Endodermal cell (in vitro differentiated cells): ENCODE measurements at regions not wholly inside any gene's neighbourhood (a gene's known extent, or its start where the extent isn't known, plus 50 kb on each side); places are given as distances from the start of the nearest gene placed in this dataset.

ENCODE experiments used
- DNase-seq: peaks from one replicate; pipeline ENCODE4 v3.0.0-alpha.2; 2017
- H3K27ac ChIP-seq: 2 replicates; pipeline ENCODE4 v1.5.1; 2013; ENCODE audit warnings: mild to moderate bottlenecking, low read depth, low read length, moderate library complexity
- H3K27me3 ChIP-seq: 2 replicates; pipeline ENCODE4 v1.6.1; 2013; ENCODE audit warnings: mild to moderate bottlenecking, low read length, moderate library complexity; ENCODE audit not compliant: insufficient read depth, control insufficient read depth, poor library complexity, severe bottlenecking
- H3K36me3 ChIP-seq: 2 replicates; pipeline ENCODE4 v1.7.0; 2013; ENCODE audit warnings: mild to moderate bottlenecking, low read length, moderate library complexity; ENCODE audit not compliant: control insufficient read depth, insufficient read depth
- H3K4me1 ChIP-seq: one replicate; pipeline ENCODE4 v1.7.0; 2013; ENCODE audit warnings: low read length; ENCODE audit not compliant: control insufficient read depth, insufficient read depth
- H3K4me3 ChIP-seq: 2 replicates; pipeline ENCODE4 v1.5.1; 2013; ENCODE audit warnings: mild to moderate bottlenecking, low read length, moderate library complexity
- H3K9ac ChIP-seq: 2 replicates; pipeline ENCODE4 v1.6.1; 2013; ENCODE audit warnings: mild to moderate bottlenecking, low read length, moderate library complexity; ENCODE audit not compliant: poor library complexity, severe bottlenecking; ENCODE audit errors: extremely low read depth
- H3K9me3 ChIP-seq: 2 replicates; pipeline ENCODE4 v1.6.1; 2013; ENCODE audit warnings: mild to moderate bottlenecking, low read length, moderate library complexity; ENCODE audit not compliant: control insufficient read depth
- H3K27ac Mint-ChIP-seq: 2 replicates; pipeline ENCODE4 v1.8.0; 2020; ENCODE audit warnings: mixed read lengths
- H3K27me3 Mint-ChIP-seq: 2 replicates; pipeline ENCODE4 v1.8.0; 2021; ENCODE audit warnings: mild to moderate bottlenecking, mixed read lengths; ENCODE audit not compliant: insufficient read depth
- H3K36me3 Mint-ChIP-seq: 2 replicates; pipeline ENCODE4 v1.8.0; 2020; ENCODE audit warnings: low read depth, mixed read lengths
- H3K4me1 Mint-ChIP-seq: 2 replicates; pipeline ENCODE4 v1.8.0; 2020; ENCODE audit warnings: mixed read lengths
- H3K4me3 Mint-ChIP-seq: 2 replicates; pipeline ENCODE4 v1.8.0; 2020; ENCODE audit warnings: mild to moderate bottlenecking, moderate library complexity, mixed read lengths
- H3K9me3 Mint-ChIP-seq: 2 replicates; pipeline ENCODE4 v1.8.0; 2020; ENCODE audit warnings: mild to moderate bottlenecking, mixed read lengths
- TF ChIP-seq, protein P1 (sequence below): fragments of 200-600 bp; sonication (generic); conservative IDR thresholded peaks from 2 replicates; pipeline ENCODE4 v1.5.0; 2021; ENCODE audit warnings: antibody characterized with exemption, mild to moderate bottlenecking

- Histone ChIP-seq H3K4me3 (no peak overlapping the region), H3K27me3 (no peaks in the 10 kb centered on the region), H3K9me3 (no peaks in the 10 kb centered on the region), H3K27ac (no peak overlapping the region), H3K4me1 (no peaks in the 10 kb centered on the region), H3K36me3 (no peaks in the 10 kb centered on the region), H3K9ac (no peak overlapping the region)
- no peak overlapping the region for H3K27ac Mint-ChIP-seq
- DNase-seq: no peak
- TF ChIP-seq, protein P1, sequence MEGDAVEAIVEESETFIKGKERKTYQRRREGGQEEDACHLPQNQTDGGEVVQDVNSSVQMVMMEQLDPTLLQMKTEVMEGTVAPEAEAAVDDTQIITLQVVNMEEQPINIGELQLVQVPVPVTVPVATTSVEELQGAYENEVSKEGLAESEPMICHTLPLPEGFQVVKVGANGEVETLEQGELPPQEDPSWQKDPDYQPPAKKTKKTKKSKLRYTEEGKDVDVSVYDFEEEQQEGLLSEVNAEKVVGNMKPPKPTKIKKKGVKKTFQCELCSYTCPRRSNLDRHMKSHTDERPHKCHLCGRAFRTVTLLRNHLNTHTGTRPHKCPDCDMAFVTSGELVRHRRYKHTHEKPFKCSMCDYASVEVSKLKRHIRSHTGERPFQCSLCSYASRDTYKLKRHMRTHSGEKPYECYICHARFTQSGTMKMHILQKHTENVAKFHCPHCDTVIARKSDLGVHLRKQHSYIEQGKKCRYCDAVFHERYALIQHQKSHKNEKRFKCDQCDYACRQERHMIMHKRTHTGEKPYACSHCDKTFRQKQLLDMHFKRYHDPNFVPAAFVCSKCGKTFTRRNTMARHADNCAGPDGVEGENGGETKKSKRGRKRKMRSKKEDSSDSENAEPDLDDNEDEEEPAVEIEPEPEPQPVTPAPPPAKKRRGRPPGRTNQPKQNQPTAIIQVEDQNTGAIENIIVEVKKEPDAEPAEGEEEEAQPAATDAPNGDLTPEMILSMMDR: no peak
- H3K36me3 Mint-ChIP-seq: no peaks in the 10 kb centered on the region
- H3K4me1 Mint-ChIP-seq: no peaks in the 10 kb centered on the region
- no peaks in the 10 kb centered on the region for H3K9me3 Mint-ChIP-seq
- H3K27me3 Mint-ChIP-seq: no peaks in the 10 kb centered on the region
- no peak overlapping the region for H3K4me3 Mint-ChIP-seq
Measured at GRCh38 chr4:114077610-114078009, 98.2 kb upstream of the ARSJ start.

DNA sequence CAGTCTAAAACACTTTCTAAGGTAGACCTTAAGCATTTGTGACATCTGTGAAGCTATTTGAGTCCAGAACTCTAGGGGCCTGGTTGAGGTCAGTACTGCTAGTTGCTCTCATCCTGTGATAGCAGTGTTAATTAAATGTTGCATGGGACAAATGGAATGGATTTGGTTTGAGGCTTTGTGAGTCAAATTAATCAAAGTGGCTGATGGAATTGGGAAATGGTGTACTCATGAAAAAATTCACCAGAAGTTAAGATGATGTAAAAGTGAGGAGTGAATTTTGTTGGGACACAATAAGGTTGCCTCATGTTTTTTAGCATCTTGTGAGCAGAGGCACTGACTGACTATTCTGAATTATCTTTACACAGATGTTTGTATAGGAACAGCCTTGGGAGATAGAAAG lies 99.2 kb upstream of the ARSJ start:
- TF ChIP-seq, protein P1: no peak
- peaks cover 4% of the 10 kb centered on the region for H3K4me1 Mint-ChIP-seq
- no peaks in the 10 kb centered on the region for H3K27me3 Mint-ChIP-seq

DNA sequence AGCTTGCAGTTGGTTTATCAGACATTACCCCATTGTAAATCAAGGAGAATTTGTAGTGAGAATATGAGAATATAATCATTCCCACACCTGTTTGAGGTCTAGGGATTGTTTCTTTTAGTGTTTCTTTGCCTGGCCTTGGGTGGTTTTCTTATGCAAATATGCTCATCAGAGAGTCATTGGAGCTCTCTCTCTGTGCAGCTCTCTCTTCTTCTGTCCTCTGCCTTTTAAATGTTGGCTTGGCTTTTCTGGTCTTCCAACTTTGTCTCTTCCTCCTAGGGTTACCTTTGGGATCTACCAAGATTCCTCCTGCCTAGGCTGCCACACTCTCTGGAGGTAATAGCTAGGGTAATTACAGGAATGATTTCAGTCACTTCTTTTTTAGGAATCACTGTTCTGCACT lies 102.3 kb upstream of the ARSJ start:
- H3K4me3 ChIP-seq: no peak overlapping the region
- H3K27ac Mint-ChIP-seq: no peak overlapping the region
- H3K4me1 ChIP-seq: peaks cover 5% of the 10 kb centered on the region
- H3K27me3 Mint-ChIP-seq: no peaks in the 10 kb centered on the region
- DNase-seq: no peak
- H3K9me3 ChIP-seq: no peaks in the 10 kb centered on the region
- H3K9ac ChIP-seq: no peak overlapping the region
- no peak overlapping the region for H3K27ac ChIP-seq
- TF ChIP-seq, protein P1: no peak
- H3K36me3 ChIP-seq: no peaks in the 10 kb centered on the region
- no peaks in the 10 kb centered on the region for H3K9me3 Mint-ChIP-seq
- H3K27me3 ChIP-seq: no peaks in the 10 kb centered on the region
- H3K4me3 Mint-ChIP-seq: no peak overlapping the region
- H3K4me1 Mint-ChIP-seq: peaks cover 8% of the 10 kb centered on the region
- no peaks in the 10 kb centered on the region for H3K36me3 Mint-ChIP-seq

More for the DNA sequence above, 99.2 kb upstream of the ARSJ start:
- DNase-seq: no peak
- H3K4me1 ChIP-seq: no peaks in the 10 kb centered on the region
- Mint-ChIP-seq H3K9me3 (no peaks in the 10 kb centered on the region), H3K4me3 (no peak overlapping the region), H3K36me3 (no peaks in the 10 kb centered on the region), H3K27ac (no peak overlapping the region)
- no peak overlapping the region for H3K4me3 ChIP-seq
- H3K36me3 ChIP-seq: no peaks in the 10 kb centered on the region
- H3K9me3 ChIP-seq: no peaks in the 10 kb centered on the region
- no peak overlapping the region for H3K27ac ChIP-seq
- H3K9ac ChIP-seq: no peak overlapping the region
- H3K27me3 ChIP-seq: no peaks in the 10 kb centered on the region
